H54 (cell line): ENCODE measurements at regions not wholly inside any gene's neighbourhood (a gene's known extent, or its start where the extent isn't known, plus 50 kb on each side); places are given as distances from the start of the nearest gene placed in this dataset.
"Not testable (repeated sequence)": the region's sequence is repeated elsewhere in the genome, so short reads cannot be mapped to it uniquely, and the experiment has no call there.

Source experiments
- DNase-seq: peaks from one replicate; pipeline ENCODE4 v3.0.0; 2011; ENCODE audit warnings: low spot score, mixed read lengths; ENCODE audit not compliant: insufficient read length
- FAIRE-seq: peaks from 3 replicates; lab custom pipeline; 2011; peaks lifted over from hg19 to GRCh38; lab: Jason Lieb, UNC

GRCh38 chr10:46645110-46645509, 66.2 kb downstream of the SYT15 start:
- DNase-seq, FAIRE-seq: not testable (repeated sequence)

GRCh38 chr10:46646132-46646531, 67.2 kb downstream of the SYT15 start:
- not testable (repeated sequence) for FAIRE-seq, DNase-seq

- DNase-seq = not testable (repeated sequence)
These were observed 72.0 kb downstream of the SYT15 start for GRCh38 chr10:46650967-46651366.

GRCh38 chr10:46657437-46657836, 78.5 kb downstream of the SYT15 start:
- not testable (repeated sequence) for FAIRE-seq, DNase-seq

More at GRCh38 chr10:46650967-46651366, 72.0 kb downstream of the SYT15 start:
- not testable (repeated sequence) for FAIRE-seq

- not testable (repeated sequence) for FAIRE-seq, DNase-seq
These were observed 81.3 kb downstream of the SYT15 start for GRCh38 chr10:46660027-46660834.

- DNase-seq, FAIRE-seq: not testable (repeated sequence)
These were observed 81.9 kb downstream of the SYT15 start for GRCh38 chr10:46660835-46661164.

- not testable (repeated sequence) for DNase-seq, FAIRE-seq
These were observed 86.6 kb downstream of the SYT15 start for GRCh38 chr10:46665536-46665935.

GRCh38 chr10:46668357-46668997, 89.5 kb downstream of the SYT15 start:
- not testable (repeated sequence) for DNase-seq, FAIRE-seq

- not testable (repeated sequence) for FAIRE-seq, DNase-seq
These were observed 99.0 kb downstream of the SYT15 start for GRCh38 chr10:46677836-46678435.

GRCh38 chr10:46691397-46691796, 112.5 kb downstream of the SYT15 start:
- FAIRE-seq, DNase-seq: not testable (repeated sequence)

- DNase-seq = not testable (repeated sequence)
These were observed 114.3 kb downstream of the SYT15 start for GRCh38 chr10:46693218-46693617.

GRCh38 chr10:46717264-46717663, 138.3 kb downstream of the SYT15 start:
- DNase-seq, FAIRE-seq: not testable (repeated sequence)

More at GRCh38 chr10:46693218-46693617, 114.3 kb downstream of the SYT15 start:
- not testable (repeated sequence) for FAIRE-seq

- FAIRE-seq, DNase-seq: not testable (repeated sequence)
These were observed 139.1 kb downstream of the SYT15 start for GRCh38 chr10:46718014-46718413.

GRCh38 chr10:46720386-46720785, 141.5 kb downstream of the SYT15 start:
- not testable (repeated sequence) for DNase-seq, FAIRE-seq

GRCh38 chr10:46720811-46721518, 142.0 kb downstream of the SYT15 start:
- not testable (repeated sequence) for DNase-seq, FAIRE-seq

- DNase-seq, FAIRE-seq: not testable (repeated sequence)
These were observed 145.3 kb downstream of the SYT15 start for GRCh38 chr10:46724258-46724657.

- FAIRE-seq, DNase-seq: not testable (repeated sequence)
These were observed 149.4 kb downstream of the SYT15 start for GRCh38 chr10:46728359-46728758.

GRCh38 chr10:46730729-46731128, 151.8 kb downstream of the SYT15 start:
- not testable (repeated sequence) for FAIRE-seq, DNase-seq

- not testable (repeated sequence) for DNase-seq, FAIRE-seq
These were observed 154.8 kb downstream of the SYT15 start for GRCh38 chr10:46733635-46734261.
